Stimulated activated CD8-positive, alpha-beta memory T cell treated with anti-CD3 and anti-CD28 coated beads, Interleukin-4, amount 100 ng/mL, for 48 hours (primary cell): ENCODE measurements at regions not wholly inside any gene's neighbourhood (a gene's known extent, or its start where the extent isn't known, plus 50 kb on each side); places are given as distances from the start of the nearest gene placed in this dataset.
"Not testable (repeated sequence)": the region's sequence is repeated elsewhere in the genome, so short reads cannot be mapped to it uniquely, and the experiment has no call there.

Experiments used
- DNase-seq: peaks from one replicate; pipeline ENCODE4 v3.0.0-alpha.2; 2020

DNA sequence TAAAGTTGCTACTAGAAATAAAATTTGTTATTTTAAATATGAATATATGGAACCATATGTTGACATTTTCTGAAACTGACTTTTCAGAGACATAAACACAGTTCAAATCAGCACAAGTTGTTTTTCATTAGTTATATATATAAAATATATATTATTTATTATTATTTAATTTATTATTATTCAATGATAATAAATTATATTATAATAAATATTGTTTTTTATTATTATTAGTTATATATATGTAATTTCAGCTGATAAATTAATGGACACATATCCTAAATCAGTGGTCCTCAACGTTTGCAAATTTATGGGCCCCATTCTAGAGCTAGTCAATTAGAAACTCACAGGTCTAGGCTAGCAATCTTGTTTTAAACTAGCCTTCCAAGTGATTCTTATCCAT, 809.3 kb downstream of the C4orf33 start:
- DNase-seq = no peak

DNA sequence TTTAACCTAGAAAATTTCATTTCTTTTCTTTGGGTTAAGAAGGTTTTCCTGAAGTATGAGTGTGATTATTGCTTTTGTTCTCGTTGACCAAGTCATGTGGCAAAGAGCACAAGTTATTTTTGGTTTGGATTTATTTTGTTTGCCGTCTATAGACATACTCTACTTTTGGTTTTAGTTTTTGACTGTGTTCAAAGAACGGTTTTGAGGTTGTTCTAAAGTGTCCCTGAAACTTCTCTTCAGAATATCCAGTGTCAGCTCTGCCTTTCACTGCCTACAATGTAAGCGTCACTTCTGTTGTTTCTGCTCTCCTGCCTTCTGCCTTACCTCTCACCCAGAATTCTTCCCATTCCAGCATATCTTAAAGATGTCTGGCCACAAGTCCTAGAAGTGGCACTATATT, 812.2 kb downstream of the C4orf33 start:
- DNase-seq = no peak

DNA sequence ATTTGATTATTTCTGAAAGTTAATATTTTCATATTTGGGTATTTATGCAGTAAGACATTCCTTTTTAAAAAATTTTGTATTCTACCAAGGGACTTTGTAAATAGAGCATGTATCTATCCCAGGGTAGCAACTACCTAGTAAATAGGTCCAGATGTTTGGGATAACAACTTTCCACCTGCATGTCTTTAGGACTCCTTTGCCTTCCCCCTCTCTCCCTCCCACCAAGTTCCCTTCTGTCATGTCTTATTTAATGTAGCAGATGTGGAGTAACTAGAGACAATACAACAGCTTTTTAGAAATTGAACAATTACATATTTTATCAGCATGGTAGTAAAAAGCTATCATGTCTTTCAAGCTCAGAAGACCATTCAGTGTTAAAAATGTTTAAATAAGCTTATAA, 821.0 kb downstream of the C4orf33 start:
- no peak for DNase-seq

DNA sequence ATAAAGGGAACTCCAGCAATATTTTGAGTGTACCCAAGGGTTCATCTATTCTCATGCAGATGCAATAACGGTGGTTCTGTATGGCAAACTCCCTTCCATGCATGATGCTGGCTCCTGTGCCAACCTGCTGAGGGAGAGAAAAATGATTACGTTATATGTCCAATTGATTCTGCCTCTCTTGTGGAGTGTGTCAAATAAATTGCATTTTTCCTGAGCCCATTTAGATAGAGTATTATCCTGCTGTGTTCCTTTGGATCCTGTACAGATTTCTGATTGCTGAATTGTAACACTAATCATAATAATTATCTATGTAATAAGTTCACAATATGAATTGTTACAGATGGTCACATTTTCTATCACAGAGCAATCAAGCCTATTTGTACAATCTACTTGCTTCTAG, 821.7 kb downstream of the C4orf33 start:
- no peak for DNase-seq

DNA sequence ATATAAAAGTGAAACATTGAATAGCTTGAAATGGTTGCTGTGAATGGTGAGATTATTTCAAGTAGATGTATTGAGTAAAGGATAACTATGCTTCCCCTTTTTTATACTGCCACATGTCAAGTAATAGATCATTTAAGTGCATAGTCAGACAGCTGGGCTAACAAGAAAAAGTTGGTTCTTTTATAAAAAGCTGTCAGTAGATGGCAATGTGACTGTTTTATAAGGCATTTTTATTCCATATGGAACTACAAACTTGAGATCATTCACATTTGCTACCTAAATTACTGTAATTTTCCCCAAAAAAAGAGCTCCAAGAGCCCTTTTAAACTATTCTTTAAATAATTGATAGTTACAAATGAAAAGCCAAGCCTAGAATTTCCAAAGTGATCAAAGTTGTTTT, 831.0 kb downstream of the C4orf33 start:
- DNase-seq = no peak

DNA sequence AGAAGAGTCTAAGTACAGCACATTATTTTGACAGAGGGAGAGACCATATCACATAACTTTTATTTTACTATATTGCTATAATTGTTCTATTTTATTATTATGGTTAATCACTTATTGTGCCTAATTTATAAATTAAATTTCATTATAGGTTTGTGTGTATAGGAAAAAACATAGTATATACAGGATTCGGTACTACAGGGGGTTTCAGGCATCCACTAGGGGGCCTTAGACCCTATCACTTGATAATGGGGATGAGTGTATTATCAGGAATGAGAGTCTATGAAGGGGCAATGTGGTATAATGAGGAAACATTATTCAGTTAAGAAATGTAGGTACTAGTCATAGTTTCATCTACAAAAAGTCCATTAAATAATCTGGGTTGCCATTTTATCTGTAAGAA, 833.1 kb downstream of the C4orf33 start:
- no peak for DNase-seq

DNA sequence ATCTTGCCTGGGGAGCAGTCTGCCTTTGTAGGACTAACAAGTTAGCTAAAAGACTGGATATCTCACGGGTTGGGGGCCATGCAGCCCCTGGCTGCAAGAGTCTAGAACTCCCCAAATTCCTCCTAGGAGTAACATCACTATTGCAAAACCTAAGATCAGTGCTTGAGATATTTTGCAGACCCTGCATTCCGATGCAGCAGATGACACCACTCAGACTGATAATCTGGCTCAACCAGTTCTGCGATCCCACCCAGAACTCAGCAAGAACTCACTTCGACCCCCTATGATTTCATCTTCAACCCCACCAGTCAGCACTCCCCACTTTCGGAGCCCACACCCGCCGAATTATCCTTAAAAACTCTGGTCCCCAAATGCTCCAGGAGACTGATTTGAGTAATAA, 834.0 kb downstream of the C4orf33 start:
- DNase-seq = no peak

DNA sequence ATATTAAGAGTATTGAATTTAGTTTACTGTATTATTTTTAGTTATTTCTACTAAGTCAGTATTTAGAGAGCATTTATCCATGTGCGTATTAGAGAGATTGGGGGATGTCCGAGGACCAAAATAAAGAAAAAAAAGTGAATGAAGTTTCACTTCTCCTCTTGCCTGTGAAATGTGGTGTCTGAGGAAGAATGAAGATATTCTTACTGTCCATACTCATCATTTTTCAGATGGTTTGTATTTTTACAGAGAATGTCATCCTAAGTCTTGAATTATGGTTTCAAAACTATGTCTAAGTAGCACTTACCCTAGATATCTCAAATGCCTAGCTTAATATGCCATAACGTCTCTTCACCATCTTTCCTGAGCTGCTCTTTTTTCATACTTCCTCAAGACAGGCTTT, 854.3 kb downstream of the C4orf33 start:
- no peak for DNase-seq

DNA sequence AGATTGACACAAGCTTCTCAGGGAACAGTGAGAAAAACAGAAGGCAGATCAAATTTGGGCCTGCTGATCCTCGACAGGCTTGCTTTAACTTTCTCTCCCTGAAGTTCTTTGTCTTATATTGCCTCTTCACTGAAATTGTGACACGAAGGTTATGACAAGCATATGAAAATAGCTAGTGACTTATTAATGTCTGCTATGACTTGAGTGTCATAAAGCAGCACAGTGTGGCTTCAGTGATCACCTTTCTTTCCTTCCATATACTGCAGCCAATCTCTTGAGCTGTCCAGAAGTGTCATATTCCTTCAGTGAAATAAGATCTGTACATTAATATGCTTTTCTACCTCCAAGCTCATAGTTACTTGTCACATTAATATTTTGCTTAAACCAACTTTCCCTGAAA, 870.2 kb downstream of the C4orf33 start:
- DNase-seq = no peak

DNA sequence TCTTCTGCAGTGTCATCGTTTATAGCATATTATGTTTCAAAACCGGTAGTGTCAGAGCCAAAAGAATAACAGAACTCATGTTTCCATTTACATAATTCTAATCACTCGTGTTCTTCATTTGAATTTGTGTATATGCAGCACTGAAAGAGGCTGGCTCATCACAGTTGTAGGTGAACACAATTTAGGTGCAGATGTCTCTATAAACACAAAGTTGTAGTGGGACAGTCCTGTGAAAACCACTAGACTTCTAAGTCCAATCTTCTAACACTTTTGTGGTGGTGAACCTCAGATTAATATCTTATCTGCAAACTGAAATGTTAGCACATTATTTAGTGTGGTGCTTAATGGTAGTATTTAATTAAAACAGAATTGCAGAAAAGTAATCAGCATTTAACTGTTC, 872.4 kb downstream of the C4orf33 start:
- no peak for DNase-seq

DNA sequence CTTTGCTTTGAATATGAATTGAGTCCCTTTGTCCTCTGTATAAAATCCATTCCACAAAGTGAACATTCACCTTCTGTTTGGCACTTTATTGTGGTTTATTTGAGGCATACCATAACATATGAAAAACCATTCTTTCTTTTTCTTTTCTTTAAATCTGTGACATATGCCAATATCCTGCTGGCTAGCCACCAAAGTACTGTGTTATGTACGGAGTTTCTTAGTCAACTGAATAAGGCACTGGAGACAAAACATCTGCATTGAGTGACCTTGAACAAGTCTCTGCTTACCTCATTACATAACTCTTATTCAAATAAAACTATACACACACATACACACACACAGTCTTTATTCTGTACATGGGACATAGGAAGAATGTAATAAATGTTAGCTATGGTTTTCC, 872.8 kb downstream of the C4orf33 start:
- DNase-seq = no peak

DNA sequence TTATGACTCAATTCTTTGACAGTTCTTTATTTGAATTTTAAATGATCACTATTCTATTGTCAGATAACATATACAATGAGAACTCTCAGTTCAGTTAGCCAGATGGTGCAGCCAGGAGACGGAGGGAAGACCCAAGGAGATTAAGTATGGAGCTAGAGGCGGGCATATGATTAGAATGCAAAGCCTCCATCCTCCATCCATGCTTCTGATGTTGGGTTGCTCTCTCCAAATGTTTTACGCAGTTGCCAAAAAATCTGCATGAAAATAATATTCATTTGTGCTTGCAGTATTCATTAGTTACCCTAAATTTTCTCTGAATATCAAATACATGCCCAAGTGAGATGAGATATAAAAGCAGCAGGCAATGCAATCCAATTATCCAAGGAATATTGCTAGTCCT, 874.8 kb downstream of the C4orf33 start:
- no peak for DNase-seq

DNA sequence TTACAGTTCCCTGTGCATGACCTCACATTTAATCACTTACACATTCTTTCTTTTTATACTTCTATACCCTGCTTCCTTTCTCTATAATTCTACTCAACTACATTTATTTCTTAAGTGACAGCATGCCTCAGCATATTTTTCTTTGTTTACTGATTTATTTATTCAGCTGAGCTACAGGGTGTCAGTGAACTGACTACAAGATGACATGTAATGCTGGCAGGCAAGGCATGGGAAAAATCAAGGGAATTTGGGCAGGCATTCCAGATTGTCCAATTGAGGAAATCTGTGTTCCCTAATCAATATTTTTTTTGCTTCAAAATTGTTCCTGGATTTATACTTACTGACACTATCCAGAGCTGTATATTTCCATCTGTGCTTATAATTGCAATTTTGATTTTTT, 875.5 kb downstream of the C4orf33 start:
- no peak for DNase-seq

DNA sequence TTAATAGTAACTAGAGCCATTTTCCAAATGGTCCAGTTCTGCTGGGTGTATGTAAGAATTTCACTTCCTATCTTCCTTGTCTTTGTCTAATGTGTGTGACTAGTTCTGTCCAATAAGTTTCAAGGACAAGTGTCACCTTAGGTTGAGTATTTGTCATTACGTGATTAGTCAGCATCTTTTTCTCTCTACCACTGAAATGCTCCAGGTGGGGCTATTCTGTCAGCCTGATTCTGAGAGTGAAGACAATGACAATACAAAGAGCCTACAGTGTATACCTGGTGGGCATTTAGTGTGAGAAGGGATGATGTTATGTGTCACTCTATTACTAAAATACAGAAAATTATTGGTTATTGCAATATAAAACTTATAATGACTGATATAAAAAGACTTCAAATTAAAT, 876.3 kb downstream of the C4orf33 start:
- no peak for DNase-seq

DNA sequence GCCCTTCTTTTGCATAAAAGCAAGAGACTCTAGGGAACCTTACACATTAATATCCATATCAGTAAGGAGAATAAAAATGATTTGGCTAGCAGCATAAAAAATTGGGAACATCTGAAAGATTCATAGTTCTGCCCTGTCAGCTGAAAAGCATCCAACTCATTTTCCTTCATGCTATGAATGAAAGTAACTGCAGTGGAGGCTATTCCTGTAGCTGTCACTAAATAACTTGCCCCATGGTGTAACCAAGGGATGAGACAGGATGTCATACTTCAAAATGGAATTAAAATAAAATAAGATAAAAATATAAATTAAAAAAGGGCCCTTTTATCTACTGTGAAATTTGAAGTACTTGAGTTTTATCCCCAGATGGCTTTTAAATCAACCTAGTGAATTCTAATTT, 878.8 kb downstream of the C4orf33 start:
- DNase-seq = no peak

DNA sequence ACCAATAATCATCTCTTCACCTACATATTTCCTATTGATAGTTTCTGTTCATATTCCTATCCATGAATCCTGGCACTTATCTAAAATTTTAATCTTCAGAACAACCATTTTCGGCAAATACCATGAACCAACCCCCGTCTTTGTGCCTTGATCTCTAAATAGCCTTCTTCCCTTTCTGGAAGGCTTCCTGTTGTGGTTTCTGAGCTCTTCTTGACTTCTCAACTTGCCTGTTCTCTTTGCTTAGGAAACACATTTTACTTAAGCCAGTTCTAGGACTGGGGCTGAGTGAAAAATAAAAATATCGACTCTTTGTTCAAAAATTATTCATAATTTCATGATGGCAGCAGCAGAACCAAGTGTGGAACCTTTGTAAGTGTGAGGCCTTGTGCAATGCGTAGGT, 882.4 kb downstream of the C4orf33 start:
- DNase-seq = no peak

DNA sequence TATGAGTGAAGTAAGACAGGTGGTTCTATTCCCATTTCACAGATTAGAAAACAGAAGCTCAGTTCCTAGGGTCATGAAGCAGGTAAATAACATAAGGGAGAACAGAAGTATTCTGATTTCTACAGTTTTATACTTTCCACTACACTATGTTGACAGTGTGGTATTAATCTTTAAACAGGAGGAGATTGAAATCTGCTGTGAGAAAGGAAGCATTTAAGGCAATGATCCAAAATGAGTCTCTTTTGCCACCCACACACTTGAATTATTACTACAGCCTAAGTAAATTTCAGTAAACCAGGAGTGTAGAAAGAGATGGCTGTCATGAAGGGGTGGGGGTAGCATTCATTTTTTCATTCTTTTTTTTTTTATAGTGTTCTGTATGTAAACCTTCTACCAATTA, 893.0 kb downstream of the C4orf33 start:
- DNase-seq = no peak

DNA sequence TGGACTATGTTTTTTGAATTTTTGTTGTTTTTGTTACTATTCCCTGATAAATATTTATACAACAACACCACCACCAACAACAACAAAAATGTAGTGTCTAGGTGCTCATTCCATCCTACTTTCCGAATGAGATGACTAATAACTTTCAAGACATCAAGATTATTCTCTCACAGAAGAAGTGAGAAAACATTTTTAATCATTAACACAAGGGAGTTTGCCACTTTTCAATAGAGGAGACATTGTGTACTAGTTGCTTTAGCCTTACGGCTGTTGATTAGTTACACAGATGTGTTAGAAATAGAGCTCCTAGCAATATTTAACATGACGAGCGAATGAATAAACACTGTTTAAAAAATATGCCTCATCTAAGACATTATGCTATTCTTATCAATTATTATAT, 898.8 kb downstream of the C4orf33 start:
- DNase-seq = no peak

DNA sequence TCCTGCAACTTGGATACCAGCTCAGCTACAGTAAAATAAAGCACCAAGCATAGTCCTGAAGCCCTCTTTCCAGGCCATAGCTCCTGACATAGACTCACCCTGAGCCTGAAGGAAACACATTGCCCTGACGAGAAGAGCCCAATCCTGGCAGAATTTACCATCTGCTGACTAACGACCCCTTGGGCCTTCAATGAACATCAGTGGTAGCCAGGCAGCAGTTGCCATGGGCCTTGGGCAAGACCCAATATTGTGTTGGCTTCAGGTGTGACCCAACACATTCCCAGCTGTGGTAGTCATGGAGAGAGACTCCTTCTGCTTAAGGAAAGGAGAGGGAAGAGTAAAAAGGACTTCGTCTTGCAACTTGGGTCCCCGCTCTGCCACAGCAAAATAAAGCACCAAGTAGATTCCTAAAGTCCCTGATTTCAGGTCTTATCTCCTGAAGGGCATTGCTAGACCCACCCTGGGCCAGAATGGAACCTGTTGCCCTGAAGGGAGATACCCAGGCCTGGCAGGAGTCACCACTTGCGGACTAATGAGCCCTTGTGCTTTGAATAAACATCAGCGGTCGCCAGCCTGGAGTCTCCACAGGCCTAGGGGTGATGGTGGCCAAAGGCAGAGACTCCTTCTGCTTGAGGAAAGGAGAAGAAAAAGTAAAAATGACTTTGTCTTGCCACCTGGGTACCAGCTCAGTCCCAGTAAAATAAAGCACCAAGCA, 902.6 kb downstream of the C4orf33 start:
- no peak for DNase-seq

DNA sequence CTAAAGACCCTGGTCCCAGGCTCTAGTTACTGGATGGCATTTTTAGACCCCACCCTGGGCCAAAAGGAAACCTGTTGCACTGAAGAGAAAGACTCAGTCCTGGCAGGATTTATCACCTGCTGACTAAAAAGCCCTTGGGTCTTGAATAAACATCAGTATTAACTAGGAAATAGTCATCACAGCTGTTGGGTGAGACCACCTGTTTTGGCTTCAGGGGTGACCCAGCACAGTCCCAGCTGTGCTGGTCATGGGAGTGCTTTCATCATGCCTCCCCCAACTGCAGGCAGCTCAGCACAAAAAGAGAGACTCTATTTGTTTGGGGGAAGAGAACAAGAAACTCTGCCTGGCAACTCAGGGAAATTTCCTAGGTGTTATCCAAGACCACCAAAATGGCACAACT, 903.2 kb downstream of the C4orf33 start:
- no peak for DNase-seq

DNA sequence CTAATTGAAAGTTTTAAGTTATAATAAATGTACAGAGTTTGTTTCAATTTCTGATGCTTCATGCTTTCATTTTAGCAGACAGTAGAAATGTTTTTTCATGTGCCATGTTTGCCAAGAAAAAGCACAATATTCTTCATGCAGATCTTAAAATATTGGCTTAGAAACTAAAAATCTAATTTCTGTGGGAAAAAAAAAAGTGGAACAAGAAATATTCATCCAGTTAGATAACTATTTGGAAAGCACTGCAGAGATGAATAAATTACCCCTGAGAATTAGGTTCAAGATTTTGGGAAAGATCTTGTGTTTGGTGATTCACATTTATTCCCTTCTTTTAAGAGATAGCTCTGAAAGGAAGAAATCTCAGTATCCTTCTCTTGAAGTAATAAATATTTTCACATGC, 912.5 kb downstream of the C4orf33 start:
- DNase-seq = no peak

DNA sequence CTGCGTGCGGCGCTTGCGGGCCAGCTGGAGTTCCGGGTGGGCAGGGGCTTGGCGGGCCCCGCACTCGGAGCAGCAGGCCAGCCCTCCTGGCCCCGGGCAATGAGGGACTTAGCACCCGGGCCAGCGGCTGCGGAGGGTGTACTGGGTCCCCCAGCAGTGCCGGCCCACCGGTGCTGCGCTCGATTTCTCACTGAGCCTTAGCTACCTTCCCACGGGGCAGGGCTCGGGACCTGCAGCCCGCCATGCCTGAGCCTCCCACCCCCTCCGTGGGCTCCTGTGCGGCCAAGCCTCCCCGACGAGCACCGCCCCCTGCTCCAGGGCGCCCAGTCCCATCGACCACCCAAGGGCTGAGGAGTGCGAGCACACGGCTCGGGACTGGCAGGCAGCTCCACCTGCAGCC, 916.9 kb downstream of the C4orf33 start:
- DNase-seq = not testable (repeated sequence)

DNA sequence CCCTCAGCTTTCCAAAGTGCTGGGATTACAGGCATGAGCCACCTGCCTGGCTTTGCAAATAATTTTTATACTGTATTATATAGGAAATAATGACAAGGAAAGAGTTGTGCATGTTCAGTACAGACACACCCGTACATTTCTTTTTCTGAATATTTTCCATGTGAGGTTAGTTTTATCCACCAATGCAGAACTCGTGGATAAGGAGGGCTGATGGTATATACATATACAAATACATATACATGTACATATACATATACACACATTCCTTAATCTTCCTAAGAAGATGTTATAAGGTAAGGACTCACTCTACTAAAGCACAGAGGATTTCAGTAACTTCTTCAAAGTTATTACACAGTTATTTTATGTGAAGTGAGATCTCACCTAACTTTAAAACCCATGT, 925.8 kb downstream of the C4orf33 start:
- no peak for DNase-seq

DNA sequence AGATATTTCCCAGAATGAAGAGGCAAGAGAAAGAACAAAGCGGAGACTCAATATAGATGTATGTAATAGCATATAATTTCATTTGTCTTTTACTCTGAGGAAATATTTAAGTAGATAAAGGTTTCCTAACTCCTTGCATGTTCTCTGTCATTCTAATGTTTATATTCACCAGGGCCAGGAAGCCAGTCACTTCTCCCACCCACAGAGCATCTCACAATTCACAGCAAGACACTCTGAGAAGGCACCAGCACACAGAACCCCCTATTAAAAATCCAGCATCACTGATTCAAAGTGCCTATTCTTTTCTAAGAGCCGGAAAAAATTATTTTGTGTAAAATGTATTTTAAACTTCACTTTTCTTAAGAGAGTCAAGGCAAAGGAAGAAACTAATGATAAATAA, 927.1 kb downstream of the C4orf33 start:
- DNase-seq = no peak

DNA sequence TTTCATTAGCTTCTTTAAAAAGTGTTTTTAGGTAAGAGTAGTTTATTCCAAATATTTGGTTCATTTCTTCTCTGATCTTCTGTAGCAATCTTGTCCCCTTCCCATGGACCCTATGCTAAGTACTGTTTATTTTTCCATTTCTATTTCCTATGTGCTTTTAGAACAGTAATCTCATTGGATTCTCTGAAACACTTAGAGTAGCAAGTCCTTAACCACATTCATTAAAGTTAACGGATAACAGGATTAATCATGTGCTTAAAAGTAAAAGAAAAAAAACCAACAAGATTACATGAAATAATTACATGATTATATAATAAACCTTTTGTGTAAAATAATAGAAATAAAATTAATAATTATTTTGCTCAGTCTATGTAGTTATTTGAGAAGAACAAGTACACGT, 929.7 kb downstream of the C4orf33 start:
- DNase-seq = no peak

DNA sequence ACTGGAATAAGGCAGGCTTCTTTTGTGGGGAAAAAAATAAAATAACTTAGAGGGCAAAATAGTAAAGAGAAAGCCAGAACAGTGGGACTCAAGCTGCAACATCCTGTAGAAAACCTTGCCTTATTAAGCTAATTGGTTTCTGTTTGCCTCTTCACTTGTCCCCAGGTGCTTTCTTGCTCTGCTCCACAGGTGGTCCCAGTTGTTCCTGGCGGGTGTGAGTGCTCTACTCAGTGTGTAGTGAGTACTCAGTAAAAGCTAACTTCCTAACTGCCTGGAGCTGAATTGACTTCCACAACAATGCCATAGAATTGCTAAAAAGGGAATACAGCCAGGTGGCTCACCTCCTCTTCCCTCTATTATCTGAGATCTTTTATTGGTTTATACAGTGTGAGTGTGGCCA, 930.2 kb downstream of the C4orf33 start:
- no peak for DNase-seq
